ENCODE measurements at regions not wholly inside any gene's neighbourhood (a gene's known extent, or its start where the extent isn't known, plus 50 kb on each side); places are given as distances from the start of the nearest gene placed in this dataset.

DNA sequence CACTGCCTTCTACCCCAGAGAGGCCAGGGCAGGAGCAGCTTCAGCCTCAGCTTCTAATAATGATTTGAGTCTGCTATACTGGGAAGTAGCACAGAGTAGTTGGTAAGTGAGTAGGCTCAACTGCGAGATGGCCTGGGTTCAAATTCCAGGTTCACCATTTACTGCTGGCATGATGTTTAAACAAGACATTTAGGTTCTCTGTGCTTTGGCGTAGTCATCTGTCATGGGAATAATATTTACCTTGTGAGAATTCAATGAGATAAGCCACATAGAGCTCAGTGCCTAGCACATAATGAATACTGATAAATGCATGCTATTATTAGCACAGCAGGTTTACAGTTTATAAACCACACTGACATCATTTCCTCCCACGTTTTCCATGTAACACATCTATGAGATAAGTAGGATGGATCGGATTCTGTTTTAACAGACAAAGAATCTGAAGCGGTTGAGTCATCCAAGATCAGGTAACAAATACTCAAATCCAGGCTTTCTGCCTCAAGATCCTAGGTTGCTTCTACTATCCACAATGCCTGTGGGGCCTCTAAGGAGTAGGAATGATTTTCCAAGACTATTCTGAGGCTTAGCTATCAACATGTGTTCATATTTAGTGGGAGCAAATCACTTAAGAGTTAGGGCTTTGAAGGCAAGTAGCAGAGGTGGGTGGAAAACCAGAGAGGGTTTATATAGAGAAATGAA lies 72.9 kb upstream of the DTNBP1 start:
- CTCF ChIA-PET = no interaction called here
- Histone ChIP-seq H3K4me3 (no peak overlapping the region), H3K27ac (no peak overlapping the region), H3K4me2 (no peak overlapping the region), H3K4me1 (no peaks in the 10 kb centered on the region), H3K9me3 (no peaks in the 10 kb centered on the region)
- 25% methylated on average over 5 of the region's 5 CpGs for WGBS (ENCODE audit: missing lambda C conversion rate)
- no peak for FAIRE-seq
- no peak for TF ChIP-seq ESRRA (IDR thresholded peaks at IDR 0.05; ENCODE audit: borderline replicate concordance, low read length)
- no peak for TF ChIP-seq HOXB5 (CRISPR knock-in tag; IDR thresholded peaks at IDR 0.05)
- TF ChIP-seq, protein P1, sequence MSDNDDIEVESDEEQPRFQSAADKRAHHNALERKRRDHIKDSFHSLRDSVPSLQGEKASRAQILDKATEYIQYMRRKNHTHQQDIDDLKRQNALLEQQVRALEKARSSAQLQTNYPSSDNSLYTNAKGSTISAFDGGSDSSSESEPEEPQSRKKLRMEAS (IDR thresholded peaks at IDR 0.05) = no peak
- TF ChIP-seq, protein P2, sequence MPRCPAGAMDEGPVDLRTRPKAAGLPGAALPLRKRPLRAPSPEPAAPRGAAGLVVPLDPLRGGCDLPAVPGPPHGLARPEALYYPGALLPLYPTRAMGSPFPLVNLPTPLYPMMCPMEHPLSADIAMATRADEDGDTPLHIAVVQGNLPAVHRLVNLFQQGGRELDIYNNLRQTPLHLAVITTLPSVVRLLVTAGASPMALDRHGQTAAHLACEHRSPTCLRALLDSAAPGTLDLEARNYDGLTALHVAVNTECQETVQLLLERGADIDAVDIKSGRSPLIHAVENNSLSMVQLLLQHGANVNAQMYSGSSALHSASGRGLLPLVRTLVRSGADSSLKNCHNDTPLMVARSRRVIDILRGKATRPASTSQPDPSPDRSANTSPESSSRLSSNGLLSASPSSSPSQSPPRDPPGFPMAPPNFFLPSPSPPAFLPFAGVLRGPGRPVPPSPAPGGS (IDR thresholded peaks at IDR 0.05) = no peak
- no peak for TF ChIP-seq HOXA7 (CRISPR knock-in tag; IDR thresholded peaks at IDR 0.05)
- POLR2A ChIA-PET = no interaction called here
- no peak for ATAC-seq
- no peak for DNase-seq (ENCODE audit: low read depth in 1 of 2, low spot score in 1 of 2)

DNA sequence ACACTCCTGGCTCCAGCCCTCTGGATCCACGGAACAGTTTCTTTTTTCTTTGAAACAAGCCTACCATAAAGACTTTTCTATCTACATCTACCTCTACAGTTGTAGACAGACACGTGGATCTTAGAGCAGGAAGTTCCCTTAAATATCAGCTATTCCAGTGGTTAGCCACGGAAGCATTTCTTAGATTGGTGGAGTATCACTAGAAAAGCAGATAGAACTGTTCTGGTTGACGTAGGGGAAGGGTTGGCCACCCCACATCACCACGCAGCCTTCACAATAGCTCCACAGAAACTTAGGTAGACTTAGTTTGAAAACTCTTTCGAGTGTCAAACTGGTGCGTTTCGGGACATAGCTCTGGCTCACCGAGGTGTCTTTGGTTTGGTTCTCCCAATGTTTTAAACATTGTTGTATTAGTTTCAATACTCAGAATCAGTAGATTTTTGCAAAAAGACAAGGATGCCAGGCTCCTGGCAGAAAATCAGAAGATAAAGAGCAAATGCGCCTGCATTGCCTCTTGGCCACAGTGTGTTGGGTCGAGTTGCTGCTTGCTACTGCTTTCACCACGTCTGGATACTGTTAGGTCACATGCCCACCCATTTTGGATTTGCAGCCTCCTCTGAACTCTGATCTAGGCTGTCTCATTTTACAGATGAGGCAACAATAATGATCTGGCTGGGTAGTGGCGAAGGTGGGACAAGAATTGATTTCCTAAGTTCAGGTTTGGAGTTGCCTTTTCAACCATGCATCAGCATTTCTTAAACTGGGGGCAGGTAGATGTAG lies 71.5 kb upstream of the DTNBP1 start:
- ATAC-seq = no peak
- TF ChIP-seq JUNB (IDR thresholded peaks at IDR 0.05) (no peak), NFE2L2 (conservative IDR thresholded peaks at IDR 0.05; ENCODE audit: low read length) (no peak), FOXS1 (CRISPR knock-in tag; IDR thresholded peaks at IDR 0.05) (no peak)
- H3K27ac ChIP-seq = no peak overlapping the region
- no peaks in the 10 kb centered on the region for H3K4me1 ChIP-seq
- DNase-seq (ENCODE audit: low read depth in 1 of 2, low spot score in 1 of 2) = no peak
- ChIA-PET CTCF (interaction anchor here (0.6 to 1.1 kb wide), 3 partner anchors 10 to 76 kb away, joined by 3 to 4 read pairs (median 3); no protein-coding TSS in a partner anchor), POLR2A (no interaction called here)
- no peak overlapping the region for H3K4me3 ChIP-seq
- WGBS (ENCODE audit: missing lambda C conversion rate) = 61% methylated on average over 13 of the region's 13 CpGs
- no peak overlapping the region for H3K4me2 ChIP-seq
- FAIRE-seq = no peak
- no peaks in the 10 kb centered on the region for H3K9me3 ChIP-seq

DNA sequence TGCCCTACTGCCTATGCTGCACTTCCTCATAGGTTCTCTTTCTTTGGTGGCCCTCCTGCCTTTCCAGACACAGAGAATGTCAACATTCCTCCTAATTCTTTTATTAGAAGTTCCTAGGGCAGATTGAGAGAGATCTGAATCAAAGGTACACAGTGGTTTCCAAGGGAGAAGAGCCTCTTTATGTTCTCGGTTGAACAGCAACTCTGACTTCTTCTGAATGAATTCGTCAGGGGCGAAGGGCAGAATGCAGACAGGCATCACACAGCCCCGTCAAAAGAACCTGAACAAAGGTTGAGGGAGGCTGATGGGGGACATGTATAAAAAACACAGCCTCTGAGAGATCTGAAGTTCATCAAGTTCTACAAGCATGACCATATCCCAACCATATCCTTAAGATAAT lies 68.1 kb upstream of the DTNBP1 start:
- Histone ChIP-seq H3K4me1 (no peaks in the 10 kb centered on the region), H3K4me2 (no peak overlapping the region), H3K4me3 (no peak overlapping the region), H3K9me3 (no peaks in the 10 kb centered on the region), H3K27ac (no peak overlapping the region)
- ChIA-PET POLR2A (no interaction called here), CTCF (no interaction called here)
- FAIRE-seq (no peak), ATAC-seq (no peak), DNase-seq (ENCODE audit: low read depth in 1 of 2, low spot score in 1 of 2) (no peak)
- 35% methylated on average over 4 of the region's 4 CpGs for WGBS (ENCODE audit: missing lambda C conversion rate)
- no peak for TF ChIP-seq PHF8 (IDR thresholded peaks at IDR 0.05; ENCODE audit: borderline replicate concordance, low read depth)
- TF ChIP-seq, protein P3, sequence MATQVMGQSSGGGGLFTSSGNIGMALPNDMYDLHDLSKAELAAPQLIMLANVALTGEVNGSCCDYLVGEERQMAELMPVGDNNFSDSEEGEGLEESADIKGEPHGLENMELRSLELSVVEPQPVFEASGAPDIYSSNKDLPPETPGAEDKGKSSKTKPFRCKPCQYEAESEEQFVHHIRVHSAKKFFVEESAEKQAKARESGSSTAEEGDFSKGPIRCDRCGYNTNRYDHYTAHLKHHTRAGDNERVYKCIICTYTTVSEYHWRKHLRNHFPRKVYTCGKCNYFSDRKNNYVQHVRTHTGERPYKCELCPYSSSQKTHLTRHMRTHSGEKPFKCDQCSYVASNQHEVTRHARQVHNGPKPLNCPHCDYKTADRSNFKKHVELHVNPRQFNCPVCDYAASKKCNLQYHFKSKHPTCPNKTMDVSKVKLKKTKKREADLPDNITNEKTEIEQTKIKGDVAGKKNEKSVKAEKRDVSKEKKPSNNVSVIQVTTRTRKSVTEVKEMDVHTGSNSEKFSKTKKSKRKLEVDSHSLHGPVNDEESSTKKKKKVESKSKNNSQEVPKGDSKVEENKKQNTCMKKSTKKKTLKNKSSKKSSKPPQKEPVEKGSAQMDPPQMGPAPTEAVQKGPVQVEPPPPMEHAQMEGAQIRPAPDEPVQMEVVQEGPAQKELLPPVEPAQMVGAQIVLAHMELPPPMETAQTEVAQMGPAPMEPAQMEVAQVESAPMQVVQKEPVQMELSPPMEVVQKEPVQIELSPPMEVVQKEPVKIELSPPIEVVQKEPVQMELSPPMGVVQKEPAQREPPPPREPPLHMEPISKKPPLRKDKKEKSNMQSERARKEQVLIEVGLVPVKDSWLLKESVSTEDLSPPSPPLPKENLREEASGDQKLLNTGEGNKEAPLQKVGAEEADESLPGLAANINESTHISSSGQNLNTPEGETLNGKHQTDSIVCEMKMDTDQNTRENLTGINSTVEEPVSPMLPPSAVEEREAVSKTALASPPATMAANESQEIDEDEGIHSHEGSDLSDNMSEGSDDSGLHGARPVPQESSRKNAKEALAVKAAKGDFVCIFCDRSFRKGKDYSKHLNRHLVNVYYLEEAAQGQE (IDR thresholded peaks at IDR 0.05) = no peak
- TF ChIP-seq, protein P4, sequence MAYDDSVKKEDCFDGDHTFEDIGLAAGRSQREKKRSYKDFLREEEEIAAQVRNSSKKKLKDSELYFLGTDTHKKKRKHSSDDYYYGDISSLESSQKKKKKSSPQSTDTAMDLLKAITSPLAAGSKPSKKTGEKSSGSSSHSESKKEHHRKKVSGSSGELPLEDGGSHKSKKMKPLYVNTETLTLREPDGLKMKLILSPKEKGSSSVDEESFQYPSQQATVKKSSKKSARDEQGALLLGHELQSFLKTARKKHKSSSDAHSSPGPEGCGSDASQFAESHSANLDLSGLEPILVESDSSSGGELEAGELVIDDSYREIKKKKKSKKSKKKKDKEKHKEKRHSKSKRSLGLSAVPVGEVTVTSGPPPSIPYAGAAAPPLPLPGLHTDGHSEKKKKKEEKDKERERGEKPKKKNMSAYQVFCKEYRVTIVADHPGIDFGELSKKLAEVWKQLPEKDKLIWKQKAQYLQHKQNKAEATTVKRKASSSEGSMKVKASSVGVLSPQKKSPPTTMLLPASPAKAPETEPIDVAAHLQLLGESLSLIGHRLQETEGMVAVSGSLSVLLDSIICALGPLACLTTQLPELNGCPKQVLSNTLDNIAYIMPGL (CRISPR knock-in tag; IDR thresholded peaks at IDR 0.05; ENCODE audit: borderline replicate concordance) = no peak
- TF ChIP-seq EP300 (IDR thresholded peaks at IDR 0.05) = no peak
- no peak for TF ChIP-seq POLR2A (IDR thresholded peaks at IDR 0.05; ENCODE audit: low read length)
- no peak for TF ChIP-seq TP53 (CRISPR knock-in tag; IDR thresholded peaks at IDR 0.05)
- TF ChIP-seq CBX8 (IDR thresholded peaks at IDR 0.05) = no peak
- TF ChIP-seq, protein P5, sequence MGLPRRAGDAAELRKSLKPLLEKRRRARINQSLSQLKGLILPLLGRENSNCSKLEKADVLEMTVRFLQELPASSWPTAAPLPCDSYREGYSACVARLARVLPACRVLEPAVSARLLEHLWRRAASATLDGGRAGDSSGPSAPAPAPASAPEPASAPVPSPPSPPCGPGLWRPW (IDR thresholded peaks at IDR 0.05) = no peak
- TF ChIP-seq BHLHE40 (IDR thresholded peaks at IDR 0.05; ENCODE audit: low read depth, low read length) = no peak
- no peak for TF ChIP-seq RCOR1 (IDR thresholded peaks at IDR 0.05; ENCODE audit: low read depth, low read length)
- TF ChIP-seq, protein P6, sequence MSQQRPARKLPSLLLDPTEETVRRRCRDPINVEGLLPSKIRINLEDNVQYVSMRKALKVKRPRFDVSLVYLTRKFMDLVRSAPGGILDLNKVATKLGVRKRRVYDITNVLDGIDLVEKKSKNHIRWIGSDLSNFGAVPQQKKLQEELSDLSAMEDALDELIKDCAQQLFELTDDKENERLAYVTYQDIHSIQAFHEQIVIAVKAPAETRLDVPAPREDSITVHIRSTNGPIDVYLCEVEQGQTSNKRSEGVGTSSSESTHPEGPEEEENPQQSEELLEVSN (IDR thresholded peaks at IDR 0.05; ENCODE audit: borderline replicate concordance, low read depth) = no peak
- TF ChIP-seq, protein P2 (IDR thresholded peaks at IDR 0.05) = no peak
- no peak for TF ChIP-seq ZFP36 (IDR thresholded peaks at IDR 0.05; ENCODE audit: borderline replicate concordance, partially characterized antibody)
- TF ChIP-seq MAFK (IDR thresholded peaks at IDR 0.05; ENCODE audit: partially characterized antibody) = no peak
- TF ChIP-seq SREBF2 (IDR thresholded peaks at IDR 0.05) = no peak
- TF ChIP-seq, protein P7, sequence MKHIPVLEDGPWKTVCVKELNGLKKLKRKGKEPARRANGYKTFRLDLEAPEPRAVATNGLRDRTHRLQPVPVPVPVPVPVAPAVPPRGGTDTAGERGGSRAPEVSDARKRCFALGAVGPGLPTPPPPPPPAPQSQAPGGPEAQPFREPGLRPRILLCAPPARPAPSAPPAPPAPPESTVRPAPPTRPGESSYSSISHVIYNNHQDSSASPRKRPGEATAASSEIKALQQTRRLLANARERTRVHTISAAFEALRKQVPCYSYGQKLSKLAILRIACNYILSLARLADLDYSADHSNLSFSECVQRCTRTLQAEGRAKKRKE (CRISPR knock-in tag; IDR thresholded peaks at IDR 0.05; ENCODE audit: low read depth) = no peak

Data from A549 (cell line).